Iris pigment epithelial cell (primary cell): ENCODE measurements at regions not wholly inside any gene's neighbourhood (a gene's known extent, or its start where the extent isn't known, plus 50 kb on each side); places are given as distances from the start of the nearest gene placed in this dataset.
"Not testable (repeated sequence)": the region's sequence is repeated elsewhere in the genome, so short reads cannot be mapped to it uniquely, and the experiment has no call there.

Experiments
- DNase-seq: peaks from one replicate; pipeline ENCODE4 v3.0.0-alpha.2; 2011; ENCODE audit warnings: low read depth

- peak; percentile 23 for DNase-seq
Measured at GRCh38 chr2:235105821-235106359, 154.1 kb downstream of the SH3BP4 start.

GRCh38 chr2:235106874-235107639, 155.2 kb downstream of the SH3BP4 start:
- peak; percentile 69 for DNase-seq

DNA sequence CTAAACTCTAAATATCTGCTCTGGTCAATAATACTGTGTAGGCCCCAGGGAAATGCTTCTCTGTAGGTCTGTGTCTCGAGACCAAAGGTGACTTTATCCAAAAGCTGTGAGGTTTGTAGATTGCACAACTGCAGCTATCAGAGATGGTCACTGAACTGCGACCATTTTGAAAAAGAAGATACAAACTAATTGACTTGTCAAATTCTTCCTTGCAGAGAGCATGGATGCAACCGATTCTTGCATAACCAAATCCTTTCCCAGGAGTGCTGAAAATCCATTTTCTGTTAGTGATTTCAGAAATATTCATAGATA, 155.8 kb downstream of the SH3BP4 start:
- no peak for DNase-seq

- not testable (repeated sequence) for DNase-seq
Measured at GRCh38 chr2:235109561-235109960, 157.7 kb downstream of the SH3BP4 start.

GRCh38 chr2:235112365-235112764, 160.5 kb downstream of the SH3BP4 start:
- DNase-seq: no peak

DNA sequence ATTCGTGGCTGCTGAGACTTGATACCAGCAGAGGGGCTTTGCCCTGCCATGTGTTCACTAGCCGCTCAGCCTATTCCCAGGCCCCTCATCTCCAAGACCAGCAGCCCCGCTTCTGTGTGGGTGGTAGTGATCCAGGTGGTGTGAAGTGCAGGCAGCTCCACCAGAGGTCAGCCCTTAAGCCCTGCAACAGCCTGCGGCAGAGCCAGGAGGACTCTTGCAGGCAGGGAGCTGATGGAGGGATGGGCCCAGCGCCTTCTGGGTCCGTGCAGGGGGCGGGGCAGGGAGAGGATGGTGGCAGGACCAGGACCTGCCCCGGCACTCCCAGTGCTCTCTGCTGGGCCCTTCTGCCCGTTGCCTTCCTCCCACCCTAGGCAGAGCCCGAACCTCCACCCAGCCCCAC, 162.0 kb downstream of the SH3BP4 start:
- no peak for DNase-seq

DNA sequence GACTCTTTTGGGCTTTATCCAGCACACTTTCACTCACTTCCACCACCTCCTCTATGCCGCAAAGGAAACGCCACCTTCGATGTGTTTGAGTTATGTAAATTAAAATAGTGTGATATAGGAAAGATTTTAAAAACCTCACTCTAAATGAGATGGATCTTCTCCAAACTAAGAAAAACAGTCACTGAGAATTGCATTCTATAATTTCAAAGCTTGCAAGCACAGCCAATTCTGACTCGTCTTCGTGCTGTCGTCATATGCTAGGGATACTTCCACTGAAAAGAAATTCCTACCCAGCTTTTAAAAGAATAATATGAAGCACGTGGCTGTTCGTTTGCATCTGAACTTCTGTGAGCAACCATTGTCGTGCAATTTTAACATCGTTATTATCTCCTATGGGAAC, 162.5 kb downstream of the SH3BP4 start:
- DNase-seq: no peak

DNA sequence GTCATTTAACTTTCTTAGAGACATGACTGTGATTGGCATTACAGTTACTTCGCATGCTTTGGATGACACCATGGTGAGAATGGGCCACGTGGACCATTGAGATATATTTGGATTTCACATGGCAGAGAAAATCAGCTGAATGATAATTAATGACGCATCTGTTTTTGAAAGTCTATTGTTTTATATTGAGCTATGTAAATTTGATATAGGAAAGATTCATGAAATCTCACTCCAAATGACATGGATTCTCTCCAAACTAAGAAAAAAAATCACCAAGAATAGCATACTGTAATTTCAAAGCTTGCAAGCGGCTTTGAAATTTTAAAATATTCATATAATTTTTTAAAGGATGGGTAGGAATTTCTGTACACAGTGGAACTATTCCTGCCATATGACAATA, 163.7 kb downstream of the SH3BP4 start:
- no peak for DNase-seq

DNA sequence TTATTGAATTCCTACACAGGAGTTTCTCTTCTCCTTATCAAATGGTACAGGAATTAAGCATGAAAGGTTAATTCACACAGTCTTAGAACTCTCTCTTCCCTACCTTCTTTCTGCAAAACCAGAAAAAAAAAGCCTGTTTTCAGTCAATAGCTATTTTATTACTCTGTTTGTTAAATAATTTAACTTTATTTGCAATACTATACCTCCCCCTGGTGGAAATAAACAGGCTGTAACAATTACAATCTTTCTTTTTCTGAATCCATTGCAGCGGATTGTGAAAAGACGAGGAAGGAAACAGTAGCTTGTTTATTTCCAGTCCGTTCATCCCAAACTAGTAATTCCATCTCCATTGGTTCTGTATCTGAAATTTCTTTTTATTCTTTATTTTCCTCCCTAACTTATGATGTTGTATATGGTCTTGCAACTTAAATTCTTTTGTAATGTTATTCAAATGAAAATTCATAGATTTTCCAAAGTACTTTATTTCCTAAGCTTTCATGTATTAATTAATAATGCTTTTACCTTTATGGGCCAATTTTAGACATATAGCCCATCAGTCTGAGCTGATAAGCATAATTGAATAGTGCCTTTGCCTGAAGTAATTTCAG, 165.2 kb downstream of the SH3BP4 start:
- peak; percentile 34 for DNase-seq

DNA sequence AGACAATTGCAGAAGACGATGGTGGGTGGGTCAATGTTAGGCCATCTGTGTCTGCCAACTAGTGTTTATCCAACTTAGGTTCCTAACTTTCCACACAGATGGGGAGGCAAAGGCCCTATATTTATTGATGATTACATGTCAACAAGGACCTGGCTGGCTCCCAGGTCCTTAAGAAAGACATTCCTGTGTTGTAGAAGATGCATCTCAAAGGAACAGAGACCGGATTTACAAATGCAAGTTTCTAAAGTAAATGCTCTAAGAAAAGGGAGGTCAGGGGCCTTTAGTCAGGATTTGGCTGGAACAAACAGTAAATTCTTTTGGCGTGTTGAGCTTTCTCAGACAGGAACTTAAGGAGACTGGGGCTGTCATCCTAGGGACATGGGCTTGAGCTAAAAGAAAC, 175.0 kb downstream of the SH3BP4 start:
- peak; percentile 22 for DNase-seq

- no peak for DNase-seq
Measured at GRCh38 chr2:235127931-235128330, 176.1 kb downstream of the SH3BP4 start.

DNA sequence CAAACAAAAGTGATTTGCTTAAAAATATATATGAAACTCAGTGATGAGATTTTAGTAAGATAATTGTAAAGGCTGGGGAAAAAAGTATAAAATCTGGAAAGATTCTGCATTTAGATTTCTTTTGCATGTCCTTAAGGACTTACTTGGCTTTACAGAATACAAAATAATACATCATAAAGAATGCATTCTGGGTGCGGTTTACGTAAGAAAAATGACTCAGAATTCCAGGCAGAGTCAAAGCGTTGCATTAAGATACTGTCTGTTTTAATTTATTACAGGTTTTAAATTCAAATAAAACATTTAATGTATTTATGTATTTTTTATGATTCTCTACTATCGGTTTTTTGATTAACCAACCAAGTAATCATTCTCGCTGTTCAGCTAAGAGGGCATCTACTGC, 178.0 kb downstream of the SH3BP4 start:
- DNase-seq: peak; percentile 61

DNA sequence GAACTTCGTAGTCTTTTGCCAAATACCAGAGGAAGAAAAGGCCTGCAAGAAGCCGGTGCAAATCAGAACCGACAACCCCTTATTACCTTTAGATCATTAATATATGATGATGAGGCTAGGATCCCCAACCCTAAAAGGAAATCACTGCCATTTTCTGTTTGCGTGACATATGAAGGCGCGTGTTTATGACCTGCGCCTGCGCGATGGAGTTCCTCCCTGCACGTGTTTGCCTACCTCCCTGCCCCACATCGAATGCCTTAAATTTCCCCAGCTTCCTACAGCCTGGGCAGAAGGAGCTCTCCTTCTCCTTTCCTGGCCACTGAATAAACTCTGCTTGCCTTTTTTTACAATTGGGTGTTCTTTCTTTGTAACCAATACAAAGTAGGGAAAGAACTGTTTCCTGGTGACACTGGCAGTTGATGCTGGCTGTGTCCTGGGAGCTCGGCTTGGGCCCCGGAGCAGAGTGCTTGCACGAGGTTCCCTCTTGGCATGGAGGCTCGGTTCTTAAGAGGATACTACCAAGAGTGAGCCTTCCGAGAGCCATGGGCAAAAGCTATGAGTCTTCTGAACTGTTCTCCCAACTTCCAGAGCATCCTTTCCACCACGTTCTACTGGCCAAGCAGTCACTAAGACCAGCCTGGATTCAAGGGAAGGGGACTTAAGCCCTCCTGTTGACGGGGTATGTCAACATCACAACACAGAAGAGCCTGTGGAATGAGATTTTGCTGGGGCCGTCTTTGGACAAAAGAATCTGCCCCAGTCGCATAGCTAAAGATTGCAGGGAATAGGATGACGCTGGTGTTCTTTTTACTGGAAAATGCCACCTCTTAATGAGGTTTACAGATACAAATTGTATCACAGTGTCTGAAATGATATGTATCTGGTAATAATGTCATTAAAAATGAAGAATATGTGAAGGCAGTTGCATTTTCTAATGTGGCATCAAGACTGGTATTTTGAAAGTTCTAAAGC, 179.8 kb downstream of the SH3BP4 start:
- DNase-seq: no peak

DNA sequence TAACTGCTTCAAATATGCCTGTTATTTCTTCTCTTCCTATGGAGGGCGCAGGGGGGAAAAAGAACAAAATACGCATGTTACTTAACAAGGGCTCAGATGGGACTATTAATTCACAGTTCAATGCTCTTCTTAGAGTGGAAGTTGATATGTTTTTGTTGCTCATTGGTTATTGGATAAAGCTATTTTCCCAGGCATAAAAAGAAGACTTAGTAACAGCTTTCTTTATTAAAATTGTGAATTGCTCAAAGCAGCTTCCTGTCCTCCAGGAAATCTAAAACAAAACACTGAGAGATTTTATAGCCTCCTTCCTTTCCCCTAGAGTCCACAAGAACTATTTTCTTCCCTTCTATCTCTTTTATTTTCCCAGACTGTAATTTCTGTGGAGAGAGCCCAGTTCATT, 180.8 kb downstream of the SH3BP4 start:
- no peak for DNase-seq

DNA sequence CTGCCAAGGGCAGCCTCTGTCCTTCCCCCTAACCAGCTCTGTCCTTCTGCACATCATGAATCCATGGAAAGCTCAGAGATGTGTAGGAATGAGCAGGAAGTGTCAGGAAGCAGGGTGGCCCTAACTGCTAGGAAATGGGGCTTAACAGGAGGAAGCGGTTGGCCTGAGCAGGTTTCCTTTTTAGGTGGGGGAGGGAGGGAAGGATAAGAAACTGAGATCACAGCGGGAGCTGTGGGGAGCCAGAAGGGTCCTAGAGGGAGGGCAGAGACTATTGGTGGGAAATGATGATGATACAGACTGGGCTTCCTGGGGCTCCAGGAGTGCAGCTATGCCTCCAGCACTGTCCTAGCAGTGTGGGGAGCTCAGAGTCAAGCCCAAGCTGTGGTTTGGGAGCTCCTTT, 182.0 kb downstream of the SH3BP4 start:
- DNase-seq: no peak

- no peak for DNase-seq
Measured at GRCh38 chr2:235134420-235134819, 182.6 kb downstream of the SH3BP4 start.

DNA sequence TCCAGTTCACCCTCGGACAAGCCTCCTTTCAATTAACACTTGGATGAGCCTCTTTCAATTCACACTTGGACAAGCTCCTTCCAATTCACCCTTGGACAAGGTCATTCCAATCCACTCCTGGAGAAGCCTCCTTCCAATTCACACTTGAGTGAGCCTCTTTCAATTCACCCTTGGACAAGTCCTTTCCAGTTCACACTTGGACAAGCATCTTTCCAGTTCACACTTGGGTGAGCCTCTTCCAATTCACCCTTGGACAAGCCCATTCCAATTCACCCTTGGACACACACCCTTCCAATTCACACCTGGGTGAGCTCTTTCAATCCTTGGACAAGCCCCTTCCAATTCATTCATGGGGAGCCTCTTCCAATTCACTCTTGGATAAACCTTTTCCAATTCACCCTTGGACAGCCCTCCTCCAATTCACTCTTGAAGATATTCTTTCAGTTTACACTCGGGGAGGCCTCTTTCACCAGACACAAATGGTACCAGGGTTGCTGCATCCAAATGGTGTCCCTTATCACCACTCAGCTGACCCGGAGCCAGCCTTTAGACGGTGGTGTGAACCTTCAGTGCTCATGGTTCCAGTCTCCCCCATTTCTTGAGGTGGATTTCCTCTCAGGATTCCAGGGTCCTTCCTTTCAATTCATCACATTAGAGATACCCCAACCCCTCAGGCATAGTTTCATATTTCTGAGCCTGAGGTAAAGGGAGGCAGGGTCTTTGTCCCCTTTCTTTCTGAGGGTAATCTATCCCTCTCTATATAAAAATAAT, 183.6 kb downstream of the SH3BP4 start:
- no peak for DNase-seq

DNA sequence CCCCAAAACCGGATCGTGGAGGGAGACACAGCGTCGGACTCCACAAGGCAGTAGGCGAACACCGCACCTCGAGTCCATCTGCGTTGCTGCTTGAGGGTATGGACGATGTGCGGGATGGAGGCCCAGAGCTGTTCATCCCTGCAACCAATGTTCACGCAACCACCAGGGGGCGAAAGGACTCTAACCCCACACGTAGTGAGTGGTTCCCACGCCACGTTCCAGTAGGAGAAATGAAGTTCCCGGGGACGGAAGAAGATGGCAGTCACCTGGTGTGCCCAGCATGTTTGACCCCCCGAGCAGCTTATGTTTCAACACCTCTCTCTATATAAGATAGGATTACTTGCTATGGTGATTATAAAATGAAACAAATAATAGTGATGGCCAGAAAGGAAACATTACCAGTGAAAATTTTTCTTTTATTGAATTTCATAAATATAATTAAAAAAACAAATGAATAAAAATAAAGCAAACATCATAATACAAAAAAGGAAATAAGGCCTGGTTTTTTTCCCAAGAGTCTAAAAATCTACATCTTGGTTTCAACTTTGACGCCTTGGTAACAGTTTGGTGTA, 184.3 kb downstream of the SH3BP4 start:
- peak; percentile 74 for DNase-seq

- DNase-seq: no peak
Measured at GRCh38 chr2:235138339-235138738, 186.5 kb downstream of the SH3BP4 start.

DNA sequence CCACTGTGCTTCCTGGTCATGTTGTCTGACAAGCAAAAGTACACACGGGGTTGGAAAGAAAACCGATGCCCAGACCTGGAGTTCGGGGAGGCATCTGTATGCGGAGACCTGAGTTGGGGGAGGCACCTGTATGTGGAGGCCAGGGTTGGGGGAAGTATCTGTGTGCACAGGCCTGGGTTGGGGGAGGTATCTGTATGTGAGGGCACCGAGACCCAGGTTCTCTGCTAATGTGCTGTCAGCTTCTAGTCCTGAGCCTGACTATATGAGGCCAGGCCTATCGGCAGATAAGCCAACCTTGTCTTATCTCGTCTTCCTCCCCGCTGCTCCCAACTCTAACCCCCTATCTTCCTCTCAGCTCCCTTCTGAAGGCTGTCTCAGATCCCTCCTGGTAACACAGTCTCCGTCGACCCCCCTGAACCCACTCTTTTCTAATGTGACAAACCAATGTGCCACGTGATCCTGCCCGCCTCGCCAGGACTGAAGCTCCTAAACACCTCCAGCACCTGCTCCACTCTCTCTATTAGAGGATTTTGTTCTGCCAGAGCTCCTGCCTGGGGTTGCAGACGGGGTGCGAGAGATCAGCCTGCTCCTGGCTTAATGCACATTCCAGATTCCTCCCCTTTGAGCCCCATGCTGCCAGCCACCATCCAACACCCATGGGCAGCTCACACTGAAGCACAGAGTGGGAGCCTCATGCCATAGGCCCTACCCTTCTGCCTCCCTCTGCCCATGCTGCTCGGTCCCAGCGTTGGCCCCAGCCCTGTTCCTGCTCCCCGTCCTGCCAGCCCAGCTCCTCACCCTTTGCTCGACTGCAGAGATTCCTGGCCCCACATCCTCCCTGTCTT, 188.4 kb downstream of the SH3BP4 start:
- no peak for DNase-seq

DNA sequence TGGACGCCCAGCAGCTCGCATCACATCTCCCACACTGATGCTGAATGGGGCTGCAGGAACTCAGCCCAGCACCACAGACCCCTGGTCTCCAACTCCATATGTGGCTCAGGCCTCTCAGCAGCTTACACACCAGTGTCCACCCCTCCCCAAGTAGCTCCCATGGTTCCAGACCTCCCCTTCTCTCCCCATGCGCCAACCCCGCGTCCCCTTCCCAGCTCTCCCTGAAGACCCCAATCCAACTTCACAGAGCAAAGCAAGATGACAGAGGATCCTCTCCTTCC, 188.9 kb downstream of the SH3BP4 start:
- DNase-seq: no peak
